GM19240 (cell line): ENCODE measurements at regions not wholly inside any gene's neighbourhood (a gene's known extent, or its start where the extent isn't known, plus 50 kb on each side); places are given as distances from the start of the nearest gene placed in this dataset.

Source experiments
- DNase-seq: peaks from one replicate; pipeline ENCODE4 v3.0.0; 2011; ENCODE audit warnings: low spot score; ENCODE audit not compliant: insufficient read length

DNA sequence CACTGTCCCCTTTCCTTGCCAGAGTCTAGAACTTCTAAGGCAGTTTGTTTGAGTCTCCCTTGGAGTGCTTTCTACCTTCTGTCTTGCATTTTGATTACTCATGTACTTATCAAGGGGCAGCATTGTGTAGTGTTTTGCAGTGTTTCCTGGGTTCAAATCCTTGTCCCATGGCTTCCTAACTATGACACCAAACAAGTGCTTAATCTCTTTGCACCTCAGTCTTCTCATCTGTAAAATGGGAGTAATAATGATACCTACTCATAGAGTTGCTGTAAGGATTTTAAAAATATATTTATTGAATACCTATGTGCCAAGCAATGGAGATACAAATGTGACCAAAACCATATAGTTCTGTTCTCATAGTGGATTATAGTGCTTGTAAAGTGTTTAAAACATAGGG is 105.5 kb upstream of the PKDCC start:
- no peak for DNase-seq

- DNase-seq: no peak
Measured at GRCh38 chr2:41943159-41943558, 104.7 kb upstream of the PKDCC start.

- no peak for DNase-seq
Measured at GRCh38 chr2:41944220-41944880, 103.5 kb upstream of the PKDCC start.

- DNase-seq: no peak
Measured at GRCh38 chr2:41947701-41948396, 100.0 kb upstream of the PKDCC start.

GRCh38 chr2:41948397-41948763 is 99.4 kb upstream of the PKDCC start:
- no peak for DNase-seq

DNA sequence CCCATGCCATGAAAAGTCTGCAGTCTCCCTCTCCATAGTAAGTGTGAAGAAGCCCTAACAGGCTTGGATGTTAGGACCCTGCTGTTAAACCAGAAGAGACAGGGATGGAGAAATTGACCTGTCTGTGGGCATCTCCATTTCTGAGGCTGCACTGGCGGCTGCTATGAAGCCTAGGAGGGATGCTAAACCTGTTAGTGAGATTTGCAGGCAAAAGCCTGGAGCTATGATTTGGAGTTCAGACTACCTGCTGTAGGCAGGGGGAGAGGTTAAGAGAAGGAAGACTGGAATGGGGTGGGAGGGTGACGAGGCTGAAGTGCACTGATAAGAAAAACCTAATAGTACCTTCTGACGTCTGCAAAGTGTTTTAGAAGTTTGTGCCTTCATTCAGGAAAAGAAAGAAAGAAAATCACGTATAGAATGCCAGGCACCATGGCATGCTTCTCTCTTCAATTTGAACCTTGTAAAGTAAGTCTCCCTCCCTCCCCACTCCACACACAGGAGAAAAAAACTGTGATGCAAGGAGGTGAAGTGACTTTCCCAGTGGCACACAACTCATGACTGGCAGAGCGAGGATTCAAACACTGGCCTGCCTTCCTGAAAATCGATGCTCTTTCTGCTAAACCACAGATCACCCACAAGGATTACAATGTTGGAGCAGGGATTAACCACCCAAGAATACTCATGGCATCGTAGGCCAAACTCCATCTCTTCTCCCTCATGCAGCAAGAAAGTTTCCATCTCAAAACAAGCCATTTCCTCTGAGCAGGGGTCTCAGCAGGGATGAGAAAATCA is 98.5 kb upstream of the PKDCC start:
- DNase-seq: no peak

- DNase-seq: no peak
Measured at GRCh38 chr2:41949883-41950665, 97.7 kb upstream of the PKDCC start.

DNA sequence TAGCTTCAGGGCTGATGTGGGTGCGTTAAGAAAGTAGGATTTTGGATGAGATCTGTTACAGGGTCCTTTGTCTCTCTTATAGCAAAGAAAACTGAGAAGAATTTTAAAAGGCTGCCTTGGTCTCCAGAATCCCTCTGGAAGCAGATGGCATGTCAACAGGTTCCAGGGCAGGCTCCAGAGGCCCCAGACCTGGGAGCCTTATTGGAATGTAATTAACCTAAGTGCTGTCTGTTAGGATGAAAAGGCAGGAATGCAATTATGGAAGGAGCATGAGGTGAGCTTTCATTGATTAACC is 97.2 kb upstream of the PKDCC start:
- DNase-seq: no peak

DNA sequence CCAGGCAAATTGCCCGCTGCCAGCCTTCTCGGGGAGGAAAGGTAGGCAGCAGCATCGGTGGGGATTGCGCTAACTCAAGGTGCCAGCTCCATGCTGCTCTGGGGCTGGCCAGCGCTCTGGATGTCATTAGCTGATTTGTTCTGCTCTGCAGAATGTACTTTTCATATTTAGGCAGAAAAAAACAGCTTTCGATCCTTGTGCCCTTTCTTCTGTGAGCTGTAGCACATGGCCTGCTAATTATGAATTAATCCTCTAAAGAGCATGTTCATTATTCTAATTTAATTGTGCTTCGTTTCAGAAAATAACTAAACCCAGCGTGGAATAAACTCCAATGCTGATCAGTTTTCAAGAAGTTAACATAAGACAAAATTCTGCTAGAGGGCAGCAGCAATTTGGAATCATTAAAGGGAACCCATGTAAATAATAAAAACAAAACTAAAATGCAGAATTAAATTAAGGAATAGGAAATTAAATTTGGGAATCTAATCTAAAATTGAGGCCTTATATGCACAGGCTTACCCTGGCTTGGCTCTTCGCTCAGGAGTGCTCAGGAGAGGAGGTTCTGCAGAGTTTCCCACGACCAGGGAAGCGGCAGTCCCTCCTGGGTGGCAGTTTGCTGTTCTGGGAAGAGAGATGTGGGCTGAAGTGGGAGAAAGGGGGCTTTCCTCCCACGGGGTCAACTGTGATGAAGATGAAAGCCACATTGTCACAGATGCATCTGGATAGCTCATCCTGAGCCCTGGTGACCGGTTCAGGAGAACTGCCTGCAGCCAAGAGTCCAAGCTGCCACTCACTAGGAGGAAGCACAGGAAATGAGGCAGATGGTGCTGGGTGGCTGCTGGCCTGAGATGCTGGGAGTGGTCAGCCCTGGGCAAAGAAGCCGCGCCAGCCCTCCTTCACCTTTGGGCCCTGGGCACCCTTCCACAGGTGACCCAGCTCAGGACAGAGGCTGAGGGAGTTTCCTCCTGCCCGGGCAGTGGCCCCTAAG is 93.2 kb upstream of the PKDCC start:
- DNase-seq: no peak

GRCh38 chr2:41955316-41956043 is 92.3 kb upstream of the PKDCC start:
- DNase-seq: no peak

- DNase-seq: no peak
Measured at GRCh38 chr2:41957431-41957830, 90.4 kb upstream of the PKDCC start.

DNA sequence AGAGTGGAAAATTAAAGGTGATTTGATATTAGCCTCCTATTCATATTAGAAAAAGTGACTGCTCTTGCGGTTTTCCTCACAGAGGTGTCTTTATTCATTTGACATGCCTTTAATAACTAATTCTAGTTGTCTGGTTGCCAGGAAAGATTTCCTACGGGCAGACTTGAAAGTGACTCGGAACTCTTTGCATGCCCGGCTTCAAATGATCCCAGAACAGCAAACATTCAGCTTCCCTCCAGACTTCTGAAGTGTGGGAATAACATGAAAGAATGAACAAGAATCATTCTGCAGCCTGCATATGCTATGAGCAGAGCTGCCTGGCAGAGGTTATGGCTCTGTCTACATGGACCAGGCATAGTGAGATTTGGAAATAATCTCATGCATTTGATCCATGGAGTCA is 89.6 kb upstream of the PKDCC start:
- DNase-seq: no peak

- DNase-seq: no peak
Measured at GRCh38 chr2:41958775-41959174, 89.0 kb upstream of the PKDCC start.

GRCh38 chr2:41959760-41960159 is 88.1 kb upstream of the PKDCC start:
- no peak for DNase-seq

GRCh38 chr2:41962922-41963622 is 84.7 kb upstream of the PKDCC start:
- DNase-seq: no peak

DNA sequence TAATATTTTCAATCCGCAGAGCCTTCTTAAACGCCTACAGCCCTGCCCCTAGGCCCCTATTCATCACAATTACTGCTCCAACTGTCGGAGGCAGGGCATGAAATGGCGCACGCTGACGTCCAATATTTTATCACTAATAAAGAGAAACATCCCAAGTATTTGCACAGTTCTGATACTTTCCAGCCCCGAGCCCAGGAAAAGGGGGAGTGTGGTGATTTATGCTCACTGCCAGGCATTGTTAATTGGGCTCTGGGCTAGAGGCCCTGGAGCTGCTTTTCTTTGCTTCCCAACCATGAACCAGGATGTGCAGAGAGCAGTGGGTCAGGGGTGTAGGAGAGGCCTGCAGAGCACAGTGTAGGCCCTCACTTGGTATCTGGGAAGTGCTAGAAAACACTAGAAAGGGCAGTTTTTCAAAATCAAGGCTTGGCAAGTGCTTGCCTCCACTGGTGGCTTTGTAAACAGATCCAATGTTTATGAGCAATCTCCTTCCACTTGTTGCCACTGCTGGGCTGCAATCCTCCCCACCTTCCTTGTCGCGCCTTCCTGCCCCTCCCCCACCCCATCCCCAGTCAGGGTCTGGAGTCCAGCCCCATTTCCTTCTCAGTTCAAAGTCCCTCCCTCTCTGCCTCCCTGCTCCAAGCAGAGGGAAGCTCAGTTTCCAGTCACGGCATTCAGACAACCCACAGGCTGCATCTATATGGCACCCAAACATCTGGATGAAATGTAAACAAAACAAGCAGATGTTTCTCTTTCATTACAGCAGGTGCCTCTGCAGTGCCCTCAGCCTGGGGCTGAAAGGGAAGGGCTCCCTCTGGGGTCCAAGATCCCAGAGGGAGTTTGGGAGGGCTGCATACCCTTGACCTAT is 83.9 kb upstream of the PKDCC start:
- DNase-seq: no peak

GRCh38 chr2:41965173-41965908 is 82.5 kb upstream of the PKDCC start:
- DNase-seq: no peak

DNA sequence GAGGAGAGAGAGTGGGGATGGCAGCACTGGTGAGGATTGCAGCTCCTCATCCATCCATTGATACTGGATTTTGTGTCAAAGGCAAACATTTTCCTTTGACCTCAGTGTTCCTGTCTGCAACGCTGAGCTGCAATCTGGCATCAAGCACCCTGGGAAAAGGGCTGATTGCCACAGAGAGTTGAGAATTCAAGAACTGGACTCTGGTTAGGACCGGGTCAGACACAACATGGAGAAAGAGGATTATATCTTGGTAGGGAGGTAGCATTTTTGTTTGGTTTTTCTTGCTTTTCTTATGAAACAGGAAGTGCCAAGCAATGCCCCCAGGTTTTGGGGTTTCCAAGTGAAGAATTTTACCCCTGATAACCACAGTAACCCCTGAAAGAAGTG is 81.9 kb upstream of the PKDCC start:
- DNase-seq: no peak
